ENCODE measurements at regions not wholly inside any gene's neighbourhood (a gene's known extent, or its start where the extent isn't known, plus 50 kb on each side); places are given as distances from the start of the nearest gene placed in this dataset.
A peak's percentile ranks its signal among the peaks of the same experiment; 100 is the strongest.

- BruUV-seq (replicated peaks): no TSS peak
- POLR2A ChIA-PET: no interaction called here
- Mint-ChIP-seq H3K9me3 (ENCODE audit: unreplicated experiment) (peaks cover 9% of the 10 kb centered on the region), H3K27ac (ENCODE audit: low read depth, unreplicated experiment) (no peak overlapping the region), H3K4me3 (ENCODE audit: unreplicated experiment) (no peak overlapping the region), H3K36me3 (ENCODE audit: insufficient read depth, unreplicated experiment) (no peaks in the 10 kb centered on the region), H3K4me1 (ENCODE audit: insufficient read depth, unreplicated experiment) (no peaks in the 10 kb centered on the region), H3K27me3 (ENCODE audit: insufficient read depth, unreplicated experiment) (no peaks in the 10 kb centered on the region)
- CTCF ChIA-PET: no interaction called here
- no peak for TF ChIP-seq CTCF (IDR thresholded peaks at IDR 0.05; ENCODE audit: unreplicated experiment)
- intact Hi-C loops (cut with micrococcal nuclease): no loop called here
- DNase-seq (ENCODE audit: unreplicated experiment): no peak
Measured at GRCh38 chr6:128616342-128616741, 95.9 kb upstream of the PTPRK start.

GRCh38 chr6:128606611-128607010 lies 86.2 kb upstream of the PTPRK start:
- peak overlapping the region; percentile 81 for H3K27ac Mint-ChIP-seq (ENCODE audit: low read depth, unreplicated experiment)
- peaks cover 12% of the 10 kb centered on the region for H3K9me3 Mint-ChIP-seq (ENCODE audit: unreplicated experiment)
- H3K4me3 Mint-ChIP-seq (ENCODE audit: unreplicated experiment): no peak overlapping the region
- H3K27me3 Mint-ChIP-seq (ENCODE audit: insufficient read depth, unreplicated experiment): no peaks in the 10 kb centered on the region
- ChIA-PET POLR2A (interaction anchor here (0.8 to 1.5 kb wide), 6 partner anchors 9 to 87 kb away, joined by 3 to 6 read pairs (median 6); partner anchors contain the start of gene PTPRK), CTCF (interaction anchor here (0.9 kb wide), 1 partner anchor 9 kb away, joined by 3 read pairs; no protein-coding TSS in a partner anchor)
- no peak for TF ChIP-seq CTCF (IDR thresholded peaks at IDR 0.05; ENCODE audit: unreplicated experiment)
- BruUV-seq (replicated peaks): no TSS peak
- no peaks in the 10 kb centered on the region for H3K36me3 Mint-ChIP-seq (ENCODE audit: insufficient read depth, unreplicated experiment)
- H3K4me1 Mint-ChIP-seq (ENCODE audit: insufficient read depth, unreplicated experiment): peaks cover 19% of the 10 kb centered on the region
- no peak for DNase-seq (ENCODE audit: unreplicated experiment)
- intact Hi-C loops (cut with micrococcal nuclease): no loop called here

- ChIA-PET CTCF (no interaction called here), POLR2A (interaction anchor here (0.7 to 1.5 kb wide), 7 partner anchors 8 to 107 kb away, joined by 3 to 6 read pairs (median 5); partner anchors contain the start of gene PTPRK)
- no peak overlapping the region for H3K4me3 Mint-ChIP-seq (ENCODE audit: unreplicated experiment)
- H3K27ac Mint-ChIP-seq (ENCODE audit: low read depth, unreplicated experiment): peak overlapping the region; percentile 81
- TF ChIP-seq CTCF (IDR thresholded peaks at IDR 0.05; ENCODE audit: unreplicated experiment): no peak
- BruUV-seq (replicated peaks): no TSS peak
- intact Hi-C loops (cut with micrococcal nuclease): no loop called here
- no peaks in the 10 kb centered on the region for H3K27me3 Mint-ChIP-seq (ENCODE audit: insufficient read depth, unreplicated experiment)
- peak; percentile 81 for DNase-seq (ENCODE audit: unreplicated experiment)
- no peaks in the 10 kb centered on the region for H3K36me3 Mint-ChIP-seq (ENCODE audit: insufficient read depth, unreplicated experiment)
- H3K9me3 Mint-ChIP-seq (ENCODE audit: unreplicated experiment): peaks cover 13% of the 10 kb centered on the region
- peaks cover 23% of the 10 kb centered on the region for H3K4me1 Mint-ChIP-seq (ENCODE audit: insufficient read depth, unreplicated experiment)
Measured at GRCh38 chr6:128605961-128606360, 85.6 kb upstream of the PTPRK start.

GRCh38 chr6:128601060-128601459 lies 80.7 kb upstream of the PTPRK start:
- Mint-ChIP-seq H3K36me3 (ENCODE audit: insufficient read depth, unreplicated experiment) (no peaks in the 10 kb centered on the region), H3K9me3 (ENCODE audit: unreplicated experiment) (peaks cover 13% of the 10 kb centered on the region), H3K4me3 (ENCODE audit: unreplicated experiment) (no peak overlapping the region), H3K27me3 (ENCODE audit: insufficient read depth, unreplicated experiment) (no peaks in the 10 kb centered on the region), H3K27ac (ENCODE audit: low read depth, unreplicated experiment) (peak overlapping the region; percentile 44), H3K4me1 (ENCODE audit: insufficient read depth, unreplicated experiment) (peaks cover 49% of the 10 kb centered on the region)
- no peak for DNase-seq (ENCODE audit: unreplicated experiment)
- intact Hi-C loops (cut with micrococcal nuclease): no loop called here
- CTCF ChIA-PET: interaction anchor here (1.2 kb wide), 1 partner anchor 14 kb away, joined by 4 read pairs; no protein-coding TSS in a partner anchor
- BruUV-seq (replicated peaks): no TSS peak
- TF ChIP-seq CTCF (IDR thresholded peaks at IDR 0.05; ENCODE audit: unreplicated experiment): no peak
- POLR2A ChIA-PET: interaction anchor here (0.9 to 2.0 kb wide), 5 partner anchors 9 to 89 kb away, joined by 4 to 9 read pairs (median 4); partner anchors contain the start of gene PTPRK

Data from MCF 10A (cell line).